ENCODE measurements at regions not wholly inside any gene's neighbourhood (a gene's known extent, or its start where the extent isn't known, plus 50 kb on each side); places are given as distances from the start of the nearest gene placed in this dataset.

DNA sequence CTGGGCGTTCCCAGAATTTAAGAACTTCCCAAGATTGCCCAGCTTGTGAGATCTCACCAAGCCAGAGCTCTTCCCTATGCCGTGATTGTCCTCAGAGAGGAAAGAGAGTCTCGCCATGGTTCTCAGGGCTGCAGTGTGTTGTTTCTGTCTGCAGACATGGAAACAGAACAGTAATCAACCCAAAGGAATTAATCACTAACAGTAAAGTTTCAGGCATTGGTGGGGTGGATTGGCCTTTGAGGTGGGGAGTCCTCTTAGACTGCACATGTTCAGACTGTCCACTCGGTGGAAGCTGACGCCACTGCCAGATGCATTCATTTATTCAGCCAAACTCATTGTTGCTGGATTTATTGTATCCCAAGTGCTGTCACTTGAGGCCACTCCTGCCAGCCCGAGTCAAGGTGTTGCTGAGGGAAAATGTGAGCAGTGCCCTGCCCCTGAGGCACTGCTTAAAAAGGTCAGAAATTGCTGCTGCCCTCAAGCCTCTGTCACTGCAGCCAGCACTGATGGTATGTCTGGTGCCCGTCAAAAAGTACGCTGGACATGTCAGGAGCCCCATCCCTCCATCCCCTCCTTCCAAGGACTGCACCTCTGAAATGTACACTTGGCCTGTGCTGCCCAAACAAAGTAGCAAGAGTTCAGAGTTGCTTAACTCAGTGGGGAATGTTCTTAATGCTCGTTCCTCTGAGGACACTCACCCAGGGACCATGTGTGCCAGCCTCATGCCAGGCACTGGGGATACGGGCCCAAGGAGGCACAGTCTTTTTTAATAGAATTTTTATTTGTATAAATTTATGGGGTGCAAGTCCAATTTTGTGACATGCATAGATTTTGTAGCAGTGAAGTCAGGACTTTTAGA is 201.0 kb downstream of the GLI2 start:
- no peak for DNase-seq (ENCODE audit: low read depth)

GRCh38 chr2:120937686-120938044 is 202.0 kb downstream of the GLI2 start:
- DNase-seq (ENCODE audit: low read depth), result no peak

DNA sequence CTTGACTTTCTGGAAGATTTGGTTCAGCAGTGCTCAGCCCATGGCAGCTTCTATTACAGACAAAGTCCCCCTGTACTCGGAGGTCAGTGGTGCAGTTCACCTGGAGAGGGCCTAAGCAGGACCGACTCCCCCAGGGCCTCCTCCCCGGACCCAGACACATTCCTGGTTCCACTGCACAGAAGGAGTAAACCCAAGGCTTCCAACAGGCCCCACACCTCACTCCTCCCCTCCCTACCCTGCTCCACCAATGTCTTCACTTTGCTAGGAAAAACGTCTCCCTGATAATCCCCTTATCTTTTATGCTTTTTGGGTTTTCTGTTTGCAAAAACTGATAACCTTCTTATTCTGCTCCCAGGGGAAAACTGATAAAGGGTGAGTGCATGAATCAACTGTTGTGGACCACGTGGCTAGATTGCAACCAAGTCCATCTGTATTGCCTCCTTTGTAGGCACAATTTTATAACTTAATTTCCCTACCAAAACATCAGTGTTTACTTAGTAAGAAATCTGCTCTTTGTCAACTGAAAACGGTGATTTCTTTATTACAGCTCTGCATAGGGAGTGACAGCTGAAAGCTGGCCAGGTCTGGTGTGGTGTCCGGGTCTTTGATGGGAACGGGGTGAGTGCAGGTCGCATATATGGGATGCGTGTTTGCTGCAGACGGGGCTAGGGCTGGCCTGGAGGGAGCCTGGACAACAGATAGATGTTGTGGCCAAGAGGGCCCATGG is 202.5 kb downstream of the GLI2 start:
- no peak for DNase-seq (ENCODE audit: low read depth)

DNA sequence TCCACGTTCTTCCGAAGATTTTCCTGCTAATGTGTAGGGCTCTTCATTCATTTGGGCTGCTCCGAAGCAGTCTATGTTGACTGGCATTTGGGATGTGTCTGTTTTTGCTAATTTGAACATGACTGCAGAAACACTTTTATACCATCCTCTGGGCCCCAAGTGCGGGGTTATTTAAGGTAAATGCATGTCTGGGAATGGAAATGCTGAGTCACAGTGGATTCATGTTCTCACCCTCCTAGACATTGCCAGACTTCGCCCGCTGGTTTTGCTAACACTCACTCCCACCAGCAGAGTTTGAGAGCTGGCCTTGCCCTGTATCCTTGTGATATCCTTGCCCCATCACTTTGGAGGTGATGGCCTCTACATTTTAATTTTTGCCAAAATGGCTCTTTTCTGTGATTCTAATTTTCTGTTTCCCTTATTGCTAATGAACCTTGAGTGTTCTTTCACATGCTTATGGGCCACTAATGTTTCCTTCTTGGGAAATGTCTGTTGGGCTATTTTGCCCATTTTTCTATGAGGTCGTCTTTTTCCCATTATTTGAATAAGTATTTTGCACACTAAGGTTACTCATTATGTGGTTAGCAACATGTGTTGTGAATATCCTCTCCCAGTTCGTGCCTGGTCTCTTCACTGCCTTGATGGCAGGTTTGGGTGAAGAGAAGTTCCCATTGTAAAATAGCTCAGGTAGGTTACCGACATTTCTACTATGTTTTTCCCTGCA is 204.1 kb downstream of the GLI2 start:
- peak; percentile 79 for DNase-seq (ENCODE audit: low read depth)

GRCh38 chr2:120940319-120940696 is 204.6 kb downstream of the GLI2 start:
- no peak for DNase-seq (ENCODE audit: low read depth)

GRCh38 chr2:120940726-120941256 is 205.1 kb downstream of the GLI2 start:
- no peak for DNase-seq (ENCODE audit: low read depth)

- no peak for DNase-seq (ENCODE audit: low read depth)
Observed at GRCh38 chr2:120941571-120942120, 206.0 kb downstream of the GLI2 start.

GRCh38 chr2:120942658-120943057 is 207.0 kb downstream of the GLI2 start:
- DNase-seq (ENCODE audit: low read depth), result no peak

DNA sequence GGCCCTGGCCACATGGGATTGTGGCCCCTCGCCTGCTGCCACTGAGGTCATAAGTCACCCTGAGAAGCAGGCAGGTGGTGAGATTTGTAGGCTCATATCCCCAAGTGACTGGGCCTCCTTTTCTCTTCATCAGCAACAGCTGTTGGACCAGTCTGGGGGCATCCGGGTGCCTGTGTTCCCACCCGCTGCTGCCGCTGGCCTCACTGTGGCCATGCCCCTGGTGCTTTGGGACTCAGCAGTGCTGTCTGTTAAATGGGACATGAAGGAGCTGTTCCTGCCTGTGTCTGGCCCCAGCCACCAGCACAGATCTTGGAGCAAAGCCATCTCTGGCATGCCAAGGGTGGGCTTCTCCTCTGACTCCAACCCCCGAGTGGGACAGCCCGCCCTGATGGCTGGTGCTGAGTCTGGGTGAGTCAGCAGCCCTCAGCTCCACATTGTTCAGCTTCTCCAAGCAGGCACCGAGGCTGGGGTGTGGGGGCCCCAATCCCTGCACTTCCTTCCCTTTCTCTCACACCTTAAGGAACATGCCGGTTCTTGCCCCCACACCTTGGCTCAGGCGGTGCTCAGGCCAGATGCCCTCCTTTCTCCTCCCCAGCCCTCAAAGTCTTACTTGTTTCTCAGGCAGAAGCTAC is 207.9 kb downstream of the GLI2 start:
- DNase-seq (ENCODE audit: low read depth), result no peak

DNA sequence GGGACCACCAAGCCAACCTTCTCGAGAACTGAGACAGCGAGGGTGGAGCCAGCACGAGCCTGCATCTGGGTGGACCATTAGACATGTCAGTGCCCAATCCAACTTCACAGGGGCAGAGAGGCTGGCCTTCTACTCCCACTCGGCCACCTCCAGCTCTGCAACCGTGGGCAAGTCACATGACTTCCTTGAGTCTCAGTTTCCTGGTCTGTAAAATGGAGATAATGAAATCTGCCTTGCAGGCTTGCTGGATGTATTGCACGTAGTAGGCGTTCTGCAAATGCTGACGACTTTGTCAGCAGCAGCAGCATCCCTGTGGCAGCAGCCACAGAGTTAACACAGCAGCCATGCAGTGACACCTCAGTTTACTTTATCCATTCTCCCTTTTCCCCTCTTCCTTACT is 208.9 kb downstream of the GLI2 start:
- no peak for DNase-seq (ENCODE audit: low read depth)

- DNase-seq (ENCODE audit: low read depth), result no peak
Observed at GRCh38 chr2:120945091-120945490, 209.4 kb downstream of the GLI2 start.

DNA sequence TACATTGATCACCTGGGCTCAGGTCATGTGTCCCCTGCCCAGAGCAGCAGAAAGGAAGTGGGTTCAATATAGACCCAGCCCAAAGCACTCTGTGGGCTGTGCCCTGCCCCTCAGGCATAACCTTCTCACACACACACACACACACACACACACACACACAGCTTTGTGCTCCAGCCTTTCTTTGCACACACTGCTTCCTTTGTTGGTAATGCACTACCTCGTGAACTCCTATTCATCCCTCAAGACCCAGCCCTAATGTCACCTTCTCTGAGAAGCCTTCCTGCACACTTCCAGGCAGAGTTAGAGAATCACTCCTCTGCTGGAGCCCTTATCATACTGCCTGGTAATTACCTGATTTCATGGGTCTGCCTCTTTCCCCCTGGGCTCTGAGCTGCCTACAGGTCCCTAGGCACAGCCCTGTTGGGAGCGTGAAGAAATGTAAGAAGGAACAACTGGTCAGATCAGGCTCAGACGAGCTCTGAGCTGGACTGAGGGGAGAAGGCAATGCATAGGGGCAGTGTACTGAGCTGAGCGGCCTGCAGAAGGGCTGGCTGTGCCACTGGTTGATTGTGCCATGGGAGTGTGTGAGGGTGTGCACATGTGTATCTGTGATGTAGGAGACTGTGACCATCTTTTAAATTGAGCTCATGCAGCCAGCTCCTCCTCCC is 210.3 kb downstream of the GLI2 start:
- DNase-seq (ENCODE audit: low read depth), result no peak

GRCh38 chr2:120947327-120947726 is 211.7 kb downstream of the GLI2 start:
- DNase-seq (ENCODE audit: low read depth), result no peak

DNA sequence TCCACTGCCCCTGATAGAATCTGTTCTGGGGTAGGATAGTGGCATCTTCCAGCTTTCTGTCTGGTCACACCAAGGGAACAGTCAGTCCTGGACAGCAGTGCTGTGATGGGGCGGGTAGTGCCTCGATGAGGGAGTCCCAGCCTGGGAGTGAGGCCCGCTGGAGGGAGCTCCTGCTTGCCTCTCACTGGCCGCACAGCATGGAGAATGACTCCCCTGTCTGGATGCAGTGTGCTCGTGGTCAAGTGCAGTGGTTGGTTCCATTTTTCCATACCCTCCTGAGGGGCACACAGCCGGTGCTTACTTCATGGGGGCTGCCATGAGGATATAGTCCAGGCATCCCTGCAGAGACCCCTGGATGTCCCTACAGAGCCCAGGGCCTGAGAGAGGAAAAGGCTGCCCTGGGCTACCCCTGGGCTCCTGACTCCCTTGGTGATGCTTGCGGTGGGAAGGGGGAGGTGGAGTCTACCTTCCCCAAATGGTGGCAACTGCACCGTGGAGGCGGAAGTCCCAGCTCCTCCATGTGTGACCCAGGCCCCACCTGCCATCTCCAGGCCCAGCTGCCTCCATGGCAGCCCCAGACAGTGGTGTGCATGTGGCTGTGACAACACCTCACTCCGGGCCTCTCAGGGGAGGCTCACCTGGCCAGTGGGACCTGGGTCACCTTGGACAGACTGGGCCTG is 212.5 kb downstream of the GLI2 start:
- DNase-seq (ENCODE audit: low read depth), result no peak

- no peak for DNase-seq (ENCODE audit: low read depth)
Observed at GRCh38 chr2:120948662-120949011, 213.0 kb downstream of the GLI2 start.

DNA sequence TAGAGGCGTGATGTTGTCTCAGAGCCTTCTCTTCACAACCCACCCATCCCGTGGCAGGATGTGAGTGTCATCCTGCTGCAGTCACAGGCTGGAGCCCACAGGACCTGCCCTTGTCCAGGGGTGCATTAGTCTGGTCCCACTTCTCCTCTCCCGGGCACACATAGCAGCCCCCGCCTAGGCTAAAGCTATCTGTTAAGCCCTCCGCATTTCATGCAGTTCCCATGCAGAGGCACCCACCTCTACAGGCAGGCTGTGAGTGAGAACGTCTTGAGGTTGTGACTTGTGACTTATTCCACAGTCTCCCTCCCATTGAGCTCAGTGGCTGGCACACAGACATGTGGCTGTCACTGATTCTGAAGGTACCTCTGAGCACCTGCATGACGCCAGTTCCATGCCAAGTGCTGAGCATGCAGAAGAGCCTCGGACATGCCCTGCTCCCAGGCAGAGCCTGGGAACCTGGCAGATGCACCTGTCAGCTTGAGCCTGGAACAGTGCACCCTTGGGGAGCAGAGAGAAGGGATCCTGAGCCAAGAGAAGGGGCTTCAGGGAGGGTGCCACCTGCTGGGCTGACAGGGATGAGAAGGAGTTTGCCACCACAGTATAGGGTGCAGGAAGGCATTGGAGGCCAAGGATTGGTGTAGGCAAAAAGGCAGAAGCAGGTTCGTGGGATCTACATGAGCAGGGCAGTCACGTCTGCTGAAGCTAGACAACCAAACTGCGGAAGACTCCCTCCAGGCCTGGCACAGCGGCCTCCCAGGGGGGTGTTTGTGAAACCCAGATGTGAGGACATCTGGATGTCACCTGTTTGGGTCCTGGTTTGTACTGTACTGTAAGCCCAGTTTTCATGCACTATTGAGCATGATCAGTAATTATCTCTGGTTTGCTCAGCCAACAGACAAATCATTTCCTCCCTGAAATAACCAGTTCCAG is 213.6 kb downstream of the GLI2 start:
- DNase-seq (ENCODE audit: low read depth), result no peak

- DNase-seq (ENCODE audit: low read depth), result no peak
Observed at GRCh38 chr2:120949957-120950590, 214.4 kb downstream of the GLI2 start.

DNA sequence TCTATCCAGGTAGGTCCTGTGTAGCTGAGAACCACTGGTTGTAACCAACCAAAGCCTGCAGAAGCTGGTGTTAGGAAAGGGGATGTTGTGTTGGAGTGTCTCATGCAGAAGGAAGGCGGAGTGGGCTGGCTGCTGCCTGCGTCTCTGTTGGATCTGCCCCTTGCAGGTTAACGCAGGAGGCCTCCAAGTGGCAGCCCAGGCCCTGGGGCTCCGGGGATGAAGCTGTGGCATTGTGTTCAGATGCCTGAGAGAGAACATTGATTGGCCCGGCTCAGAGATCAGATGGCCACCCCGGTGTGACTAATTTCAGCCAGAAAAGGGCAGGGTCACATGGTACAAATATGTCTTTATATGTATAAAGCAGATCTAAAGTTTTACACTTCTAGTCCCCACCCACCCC is 216.0 kb downstream of the GLI2 start:
- no peak for DNase-seq (ENCODE audit: low read depth)

DNA sequence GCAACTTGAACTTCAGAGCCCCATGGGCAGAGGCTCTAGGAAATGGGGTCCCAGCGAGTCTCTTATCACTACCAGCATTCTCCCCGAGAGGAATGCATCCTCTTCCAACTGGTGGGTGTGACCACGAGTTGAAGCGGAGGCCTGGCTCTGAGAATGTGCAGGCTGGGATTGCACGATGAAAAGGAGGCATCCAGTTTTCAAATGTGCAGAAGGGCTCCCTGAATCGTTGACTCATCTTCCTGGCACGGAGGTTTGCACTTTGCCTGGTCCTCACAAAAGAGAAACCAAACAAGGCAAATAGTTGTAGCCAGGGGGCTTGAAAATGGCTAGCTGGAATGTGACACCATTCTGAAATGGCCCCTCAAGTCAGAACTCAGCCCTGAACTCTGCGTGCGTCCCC is 216.7 kb downstream of the GLI2 start:
- peak; percentile 54 for DNase-seq (ENCODE audit: low read depth)

All from HT1080 (cell line).